OCI-LY3 (cell line): ENCODE measurements at regions not wholly inside any gene's neighbourhood (a gene's known extent, or its start where the extent isn't known, plus 50 kb on each side); places are given as distances from the start of the nearest gene placed in this dataset.

Source experiments
- EZH2phosphoT487 ChIP-seq: fragments of 200-600 bp; shearing (Covaris generic); IDR thresholded peaks from 2 replicates; pipeline ENCODE4 v1.6.1; 2018; ENCODE audit warnings: antibody characterized with exemption, mixed run types, low read depth
- TF ChIP-seq, protein P1 (sequence below): fragments of 200-600, 300-600 bp; sonication (generic); IDR thresholded peaks from 2 replicates; pipeline ENCODE4 v1.5.1; 2014; ENCODE audit warnings: antibody characterized with exemption, low read length, low read depth

DNA sequence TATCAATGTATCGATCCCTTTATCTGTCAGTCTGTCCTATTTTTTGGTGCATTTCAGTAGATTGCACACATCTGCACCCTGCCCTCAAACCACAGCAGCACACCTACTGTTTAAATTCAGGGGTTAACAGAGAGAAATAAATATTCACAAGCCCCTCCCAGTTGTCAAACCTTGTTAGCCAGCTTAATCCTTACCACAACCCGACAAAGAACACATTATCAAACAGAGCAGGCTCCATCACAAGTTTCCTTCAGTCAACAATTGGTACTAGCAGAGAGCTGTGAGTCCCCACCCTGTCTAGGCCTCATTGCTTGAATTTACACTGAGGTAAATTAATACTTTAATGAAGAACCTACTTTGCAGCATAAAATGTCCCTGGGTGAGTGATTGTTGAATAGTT, 249.8 kb downstream of the FNDC1 start:
- TF ChIP-seq, protein P1, sequence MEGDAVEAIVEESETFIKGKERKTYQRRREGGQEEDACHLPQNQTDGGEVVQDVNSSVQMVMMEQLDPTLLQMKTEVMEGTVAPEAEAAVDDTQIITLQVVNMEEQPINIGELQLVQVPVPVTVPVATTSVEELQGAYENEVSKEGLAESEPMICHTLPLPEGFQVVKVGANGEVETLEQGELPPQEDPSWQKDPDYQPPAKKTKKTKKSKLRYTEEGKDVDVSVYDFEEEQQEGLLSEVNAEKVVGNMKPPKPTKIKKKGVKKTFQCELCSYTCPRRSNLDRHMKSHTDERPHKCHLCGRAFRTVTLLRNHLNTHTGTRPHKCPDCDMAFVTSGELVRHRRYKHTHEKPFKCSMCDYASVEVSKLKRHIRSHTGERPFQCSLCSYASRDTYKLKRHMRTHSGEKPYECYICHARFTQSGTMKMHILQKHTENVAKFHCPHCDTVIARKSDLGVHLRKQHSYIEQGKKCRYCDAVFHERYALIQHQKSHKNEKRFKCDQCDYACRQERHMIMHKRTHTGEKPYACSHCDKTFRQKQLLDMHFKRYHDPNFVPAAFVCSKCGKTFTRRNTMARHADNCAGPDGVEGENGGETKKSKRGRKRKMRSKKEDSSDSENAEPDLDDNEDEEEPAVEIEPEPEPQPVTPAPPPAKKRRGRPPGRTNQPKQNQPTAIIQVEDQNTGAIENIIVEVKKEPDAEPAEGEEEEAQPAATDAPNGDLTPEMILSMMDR = no peak
- TF ChIP-seq EZH2phosphoT487 = no peak
